ENCODE measurements at regions not wholly inside any gene's neighbourhood (a gene's known extent, or its start where the extent isn't known, plus 50 kb on each side); places are given as distances from the start of the nearest gene placed in this dataset.

DNA sequence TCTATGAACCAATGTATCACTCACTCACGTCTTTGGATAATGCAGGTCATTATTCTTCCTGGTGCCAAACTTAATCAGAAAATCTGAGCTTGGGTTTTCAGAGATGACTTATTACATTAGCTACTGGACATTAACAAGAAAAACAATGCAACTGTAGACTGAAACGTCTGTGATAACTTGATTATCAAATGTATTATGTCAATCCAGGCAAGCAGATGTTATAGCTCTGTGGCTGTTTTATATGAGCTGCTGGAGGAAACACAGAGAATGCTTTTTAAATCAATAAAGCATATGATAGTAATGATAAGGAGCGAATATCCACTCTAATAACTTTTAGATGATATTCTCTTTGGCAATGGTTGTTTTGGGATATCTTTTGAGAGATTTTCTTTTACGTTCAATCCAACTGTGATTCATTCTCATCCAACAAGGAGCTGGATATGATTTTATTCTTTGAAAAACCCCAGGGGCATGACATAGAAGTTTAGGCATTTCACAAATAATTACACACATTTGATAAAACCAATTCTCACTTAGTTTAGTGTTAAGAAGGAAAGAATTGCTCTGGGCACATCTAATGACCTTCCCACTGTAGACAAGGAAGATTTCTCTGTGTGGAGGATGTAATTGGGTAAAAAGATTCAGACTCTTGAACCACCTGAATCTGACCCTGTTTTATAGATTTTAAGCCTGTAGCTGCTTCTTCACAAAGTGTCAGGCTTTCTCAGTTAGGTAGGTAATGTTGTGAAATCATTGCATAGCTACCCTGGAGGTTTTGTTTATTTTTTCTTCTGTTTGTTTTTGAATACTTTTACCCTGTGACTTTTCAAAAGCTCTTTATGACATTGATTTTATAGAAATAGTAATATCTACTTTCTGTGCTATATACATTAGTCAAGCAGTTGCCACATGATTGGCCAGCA lies 1124.7 kb downstream of the DNAJB9 start:
- DNase-seq (no peak), ATAC-seq (no peak)
- intact Hi-C loops (cut with micrococcal nuclease) = no loop called here
- H3F3A ChIP-seq (ENCODE audit: low read length, unreplicated experiment) = no peaks in the 10 kb centered on the region
- POLR2A ChIA-PET (ENCODE audit: unreplicated experiment) = no interaction called here
- no peak overlapping the region for H3K4me3 ChIP-seq (ENCODE audit: low read length)
- no peak overlapping the region for H3K27ac ChIP-seq (ENCODE audit: low read length)
- H3K9ac ChIP-seq (ENCODE audit: low read length) = no peak overlapping the region
- no peaks in the 10 kb centered on the region for H3K27me3 ChIP-seq (ENCODE audit: low read length)
- no peaks in the 10 kb centered on the region for H3K79me2 ChIP-seq (ENCODE audit: low read length)
- no peak for TF ChIP-seq EZH2 (IDR thresholded peaks at IDR 0.05; ENCODE audit: low read length, unreplicated experiment)
- 0 out of 2 replicates have a peak, but pooled peaks cover 4% of the 10 kb centered on the region for H3K9me3 ChIP-seq (ENCODE audit: low read length)
- H3K4me1 ChIP-seq (ENCODE audit: insufficient read depth, low read length) = no peaks in the 10 kb centered on the region
- BruUV-seq (replicated peaks) = no TSS peak
- no peak overlapping the region for H3K4me2 ChIP-seq (ENCODE audit: low read length)
- H4K20me1 ChIP-seq (ENCODE audit: low read length) = no peaks in the 10 kb centered on the region
- no peak overlapping the region for H2AFZ ChIP-seq (ENCODE audit: low read length)
- H3K9me2 ChIP-seq (replicated peaks; ENCODE audit: low read length) = no peaks in the 10 kb centered on the region
- CTCF ChIA-PET = no interaction called here
- H3K36me3 ChIP-seq (ENCODE audit: low read depth, low read length) = no peaks in the 10 kb centered on the region

DNA sequence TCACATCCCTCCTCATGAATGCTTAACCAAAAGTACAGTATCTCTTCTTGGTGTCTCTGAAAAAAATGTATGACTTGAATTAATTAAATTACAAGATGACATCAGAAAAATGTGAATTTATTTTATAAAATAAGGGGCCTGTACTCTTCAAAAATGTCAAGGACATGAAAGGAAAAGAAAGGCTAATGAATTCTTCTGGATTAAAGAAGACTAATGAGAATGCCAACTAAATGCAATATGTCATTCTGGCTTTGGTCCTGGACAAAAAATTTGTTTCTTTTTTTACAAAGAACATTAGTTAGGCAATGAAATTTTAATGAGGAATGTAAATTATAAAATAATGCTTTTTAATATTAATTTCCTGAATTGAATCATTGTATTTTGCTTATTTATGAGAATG lies 1125.7 kb downstream of the DNAJB9 start:
- Histone ChIP-seq H3K27ac (ENCODE audit: low read length) (no peak overlapping the region), H3K4me1 (ENCODE audit: insufficient read depth, low read length) (no peaks in the 10 kb centered on the region), H3K9me2 (replicated peaks; ENCODE audit: low read length) (no peaks in the 10 kb centered on the region), H3K9me3 (ENCODE audit: low read length) (0 out of 2 replicates have a peak, but pooled peaks cover 4% of the 10 kb centered on the region), H3K27me3 (ENCODE audit: low read length) (no peaks in the 10 kb centered on the region), H3K79me2 (ENCODE audit: low read length) (no peaks in the 10 kb centered on the region), H3K9ac (ENCODE audit: low read length) (no peak overlapping the region), H3K4me3 (ENCODE audit: low read length) (no peak overlapping the region), H3F3A (ENCODE audit: low read length, unreplicated experiment) (no peaks in the 10 kb centered on the region), H3K4me2 (ENCODE audit: low read length) (no peak overlapping the region), H3K36me3 (ENCODE audit: low read depth, low read length) (no peaks in the 10 kb centered on the region), H4K20me1 (ENCODE audit: low read length) (no peaks in the 10 kb centered on the region), H2AFZ (ENCODE audit: low read length) (no peak overlapping the region)
- intact Hi-C loops (cut with micrococcal nuclease) = no loop called here
- BruUV-seq (replicated peaks) = no TSS peak
- ChIA-PET POLR2A (ENCODE audit: unreplicated experiment) (no interaction called here), CTCF (no interaction called here)
- ATAC-seq (no peak), DNase-seq (no peak)
- TF ChIP-seq, protein P1, sequence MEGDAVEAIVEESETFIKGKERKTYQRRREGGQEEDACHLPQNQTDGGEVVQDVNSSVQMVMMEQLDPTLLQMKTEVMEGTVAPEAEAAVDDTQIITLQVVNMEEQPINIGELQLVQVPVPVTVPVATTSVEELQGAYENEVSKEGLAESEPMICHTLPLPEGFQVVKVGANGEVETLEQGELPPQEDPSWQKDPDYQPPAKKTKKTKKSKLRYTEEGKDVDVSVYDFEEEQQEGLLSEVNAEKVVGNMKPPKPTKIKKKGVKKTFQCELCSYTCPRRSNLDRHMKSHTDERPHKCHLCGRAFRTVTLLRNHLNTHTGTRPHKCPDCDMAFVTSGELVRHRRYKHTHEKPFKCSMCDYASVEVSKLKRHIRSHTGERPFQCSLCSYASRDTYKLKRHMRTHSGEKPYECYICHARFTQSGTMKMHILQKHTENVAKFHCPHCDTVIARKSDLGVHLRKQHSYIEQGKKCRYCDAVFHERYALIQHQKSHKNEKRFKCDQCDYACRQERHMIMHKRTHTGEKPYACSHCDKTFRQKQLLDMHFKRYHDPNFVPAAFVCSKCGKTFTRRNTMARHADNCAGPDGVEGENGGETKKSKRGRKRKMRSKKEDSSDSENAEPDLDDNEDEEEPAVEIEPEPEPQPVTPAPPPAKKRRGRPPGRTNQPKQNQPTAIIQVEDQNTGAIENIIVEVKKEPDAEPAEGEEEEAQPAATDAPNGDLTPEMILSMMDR (conservative IDR thresholded peaks at IDR 0.05; ENCODE audit: low read depth, low read length) = no peak
- TF ChIP-seq EZH2phosphoT487 (IDR thresholded peaks at IDR 0.05; ENCODE audit: borderline replicate concordance, low read length) (no peak), EZH2 (IDR thresholded peaks at IDR 0.05; ENCODE audit: low read length, unreplicated experiment) (no peak)

DNA sequence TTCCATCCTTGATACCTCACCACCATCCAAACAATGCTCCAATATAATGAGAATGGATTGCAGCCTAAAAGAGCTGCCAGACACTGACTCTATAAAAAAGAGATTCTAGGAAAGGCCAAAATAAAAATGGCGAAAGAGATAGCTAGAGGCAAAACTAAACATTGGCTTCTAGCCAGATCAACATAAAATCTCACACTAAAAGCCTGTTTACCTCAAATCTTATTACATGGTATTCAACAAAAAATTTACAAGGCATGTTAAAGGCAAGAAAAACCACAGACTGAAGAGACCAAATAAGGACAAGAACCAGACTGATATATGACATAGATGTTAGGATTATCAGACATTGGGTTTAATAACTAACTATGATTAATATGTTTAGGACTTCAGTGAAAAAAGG lies 1127.0 kb downstream of the DNAJB9 start:
- H3K9ac ChIP-seq (ENCODE audit: low read length) = no peak overlapping the region
- POLR2A ChIA-PET (ENCODE audit: unreplicated experiment) = no interaction called here
- no peaks in the 10 kb centered on the region for H3K36me3 ChIP-seq (ENCODE audit: low read depth, low read length)
- intact Hi-C loops (cut with micrococcal nuclease) = no loop called here
- CTCF ChIA-PET = no interaction called here
- ATAC-seq (no peak), DNase-seq (peak; percentile 6)
- BruUV-seq (replicated peaks) = no TSS peak
- TF ChIP-seq EZH2phosphoT487 (IDR thresholded peaks at IDR 0.05; ENCODE audit: borderline replicate concordance, low read length) (no peak), EZH2 (IDR thresholded peaks at IDR 0.05; ENCODE audit: low read length, unreplicated experiment) (no peak)
- TF ChIP-seq, protein P1 (conservative IDR thresholded peaks at IDR 0.05; ENCODE audit: low read depth, low read length) = no peak
- no peaks in the 10 kb centered on the region for H3F3A ChIP-seq (ENCODE audit: low read length, unreplicated experiment)
- H3K27me3 ChIP-seq (ENCODE audit: low read length) = no peaks in the 10 kb centered on the region
- no peaks in the 10 kb centered on the region for H3K9me2 ChIP-seq (replicated peaks; ENCODE audit: low read length)
- H3K4me1 ChIP-seq (ENCODE audit: insufficient read depth, low read length) = no peaks in the 10 kb centered on the region
- H3K4me2 ChIP-seq (ENCODE audit: low read length) = no peak overlapping the region
- no peaks in the 10 kb centered on the region for H3K79me2 ChIP-seq (ENCODE audit: low read length)
- no peak overlapping the region for H3K4me3 ChIP-seq (ENCODE audit: low read length)
- H3K9me3 ChIP-seq (ENCODE audit: low read length) = 0 out of 2 replicates have a peak, but pooled peaks cover 4% of the 10 kb centered on the region
- H3K27ac ChIP-seq (ENCODE audit: low read length) = no peak overlapping the region
- H2AFZ ChIP-seq (ENCODE audit: low read length) = no peak overlapping the region
- no peaks in the 10 kb centered on the region for H4K20me1 ChIP-seq (ENCODE audit: low read length)

Data from PC-3 (cell line).